Loucy (cell line): ENCODE measurements at regions not wholly inside any gene's neighbourhood (a gene's known extent, or its start where the extent isn't known, plus 50 kb on each side); places are given as distances from the start of the nearest gene placed in this dataset.

Source experiments
- EZH2phosphoT487 ChIP-seq: fragments of 200-600 bp; IDR thresholded peaks from 2 replicates; pipeline ENCODE4 v1.6.1; 2018; ENCODE audit warnings: antibody characterized with exemption, mild to moderate bottlenecking, moderate library complexity, borderline replicate concordance
- TF ChIP-seq, protein P1 (sequence below): fragments of 200-600 bp; sonication (generic); conservative IDR thresholded peaks from 2 replicates; pipeline ENCODE4 v1.5.1; 2014; ENCODE audit warnings: mild to moderate bottlenecking, antibody characterized with exemption, low read length

DNA sequence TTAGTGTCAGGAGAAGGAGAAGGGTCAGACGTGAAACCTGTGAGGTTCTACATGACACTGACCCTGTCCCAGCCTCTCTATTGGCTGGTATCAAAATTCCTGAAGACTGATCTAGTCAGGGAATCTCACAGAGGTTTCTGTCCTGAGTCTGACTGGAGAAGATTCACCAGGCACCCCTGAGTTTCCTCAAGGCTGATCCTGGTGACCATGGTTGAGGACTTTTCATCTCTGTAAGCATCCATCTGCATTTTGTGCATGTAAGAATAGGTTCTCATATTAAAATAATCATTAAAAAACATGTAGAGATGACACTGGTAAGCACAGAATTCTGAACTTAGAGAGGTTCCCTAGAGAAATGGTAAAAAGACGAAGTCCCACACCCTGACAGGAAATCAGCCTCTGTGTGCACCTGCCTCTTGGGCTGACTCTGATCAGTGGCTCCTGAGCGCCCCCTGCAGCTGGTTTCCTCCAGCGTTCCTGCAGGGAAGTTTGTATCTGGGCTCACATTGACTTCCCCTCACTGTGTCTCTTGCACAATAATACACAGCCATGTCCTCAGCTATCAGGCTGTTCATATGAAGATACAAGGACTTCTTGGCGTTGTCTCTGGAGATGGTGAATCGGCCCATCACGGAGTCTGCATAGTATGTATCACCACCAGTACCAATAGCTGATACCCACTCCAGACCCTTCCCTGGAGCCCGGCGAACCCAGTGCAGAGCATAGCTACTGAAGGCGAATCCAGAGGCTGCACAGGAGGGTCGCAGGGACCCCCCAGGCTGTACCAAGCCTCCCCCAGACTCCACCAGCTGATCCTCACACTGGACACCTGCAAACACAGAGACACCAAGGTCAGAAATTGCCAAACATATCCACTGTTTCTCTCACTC lies 991.9 kb downstream of the TMEM121 start:
- TF ChIP-seq, protein P1, sequence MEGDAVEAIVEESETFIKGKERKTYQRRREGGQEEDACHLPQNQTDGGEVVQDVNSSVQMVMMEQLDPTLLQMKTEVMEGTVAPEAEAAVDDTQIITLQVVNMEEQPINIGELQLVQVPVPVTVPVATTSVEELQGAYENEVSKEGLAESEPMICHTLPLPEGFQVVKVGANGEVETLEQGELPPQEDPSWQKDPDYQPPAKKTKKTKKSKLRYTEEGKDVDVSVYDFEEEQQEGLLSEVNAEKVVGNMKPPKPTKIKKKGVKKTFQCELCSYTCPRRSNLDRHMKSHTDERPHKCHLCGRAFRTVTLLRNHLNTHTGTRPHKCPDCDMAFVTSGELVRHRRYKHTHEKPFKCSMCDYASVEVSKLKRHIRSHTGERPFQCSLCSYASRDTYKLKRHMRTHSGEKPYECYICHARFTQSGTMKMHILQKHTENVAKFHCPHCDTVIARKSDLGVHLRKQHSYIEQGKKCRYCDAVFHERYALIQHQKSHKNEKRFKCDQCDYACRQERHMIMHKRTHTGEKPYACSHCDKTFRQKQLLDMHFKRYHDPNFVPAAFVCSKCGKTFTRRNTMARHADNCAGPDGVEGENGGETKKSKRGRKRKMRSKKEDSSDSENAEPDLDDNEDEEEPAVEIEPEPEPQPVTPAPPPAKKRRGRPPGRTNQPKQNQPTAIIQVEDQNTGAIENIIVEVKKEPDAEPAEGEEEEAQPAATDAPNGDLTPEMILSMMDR, result peak; percentile 78
- no peak for TF ChIP-seq EZH2phosphoT487
